Esophagus squamous epithelium (tissue), 4 donors: ENCODE measurements at regions not wholly inside any gene's neighbourhood (a gene's known extent, or its start where the extent isn't known, plus 50 kb on each side); places are given as distances from the start of the nearest gene placed in this dataset.
"Not testable (repeated sequence)": the region's sequence is repeated elsewhere in the genome, so short reads cannot be mapped to it uniquely, and the experiment has no call there.

Source experiments
- CTCF ChIP-seq, 6 experiments: fragments of 450-650 bp in 4 of 6; fragments of 200-600 bp in 2 of 6; sonication (generic) in 2 of 6; IDR thresholded peaks; one replicate each; pipeline ENCODE4 v1.5.1; 2016 to 2019; ENCODE audit warnings: antibody characterized with exemption in 6 of 6, mild to moderate bottlenecking in 4 of 6, moderate library complexity in 4 of 6
- POLR2A ChIP-seq, 4 donors: fragments of 450-650 bp; IDR thresholded peaks; one replicate each; pipeline ENCODE4 v1.6.1; 2017; ENCODE audit warnings: antibody characterized with exemption in 4 of 4, mild to moderate bottlenecking in 4 of 4, moderate library complexity in 3 of 4

- not testable (repeated sequence) for TF ChIP-seq POLR2A, CTCF (IDR thresholded peaks at IDR 0.05)
These were observed 52.3 kb downstream of the PPIAL4A start for GRCh38 chr1:120941836-120942217.
